Prostate gland (tissue), 2 donors: ENCODE measurements at regions not wholly inside any gene's neighbourhood (a gene's known extent, or its start where the extent isn't known, plus 50 kb on each side); places are given as distances from the start of the nearest gene placed in this dataset.

ENCODE experiments used
- DNase-seq: peaks from one replicate; pipeline ENCODE4 v3.0.0-alpha.2; 2019; ENCODE audit warnings: low spot score
- H3K27ac ChIP-seq, 2 donors: fragments of 200-600 bp; sonication (generic); 2 replicates each; pipeline ENCODE4 v1.5.1; 2017 to 2019
- H3K27me3 ChIP-seq: fragments of 200-600 bp; sonication (generic); replicated peaks from 2 replicates; pipeline ENCODE4 v1.5.1; 2019; ENCODE audit not compliant: insufficient read depth
- H3K36me3 ChIP-seq, 2 donors: fragments of 200-600 bp; sonication (generic); 1 replicate in 1 of 2; 2 replicates in 1 of 2; pipeline versions ENCODE4 v1.5.1 to v1.8.1; 2017 to 2019
- H3K4me1 ChIP-seq: fragments of 200-600 bp; sonication (generic); replicated peaks from 2 replicates; pipeline ENCODE4 v1.5.1; 2019
- H3K4me3 ChIP-seq, 2 donors: fragments of 200-600 bp; sonication (generic); 2 replicates each; pipeline ENCODE4 v1.5.1; 2017 to 2019
- H3K9me3 ChIP-seq: fragments of 200-600 bp; sonication (generic); 2 replicates; pipeline ENCODE4 v1.5.1; 2017
- POLR2A ChIP-seq: fragments of 450-650 bp; IDR thresholded peaks from one replicate; pipeline ENCODE4 v1.6.1; 2016; ENCODE audit warnings: antibody characterized with exemption, mild to moderate bottlenecking
- POLR2AphosphoS5 ChIP-seq: sonication (generic); formaldehyde crosslinking; IDR thresholded peaks from one replicate; pipeline ENCODE4 v1.6.1; 2017; ENCODE audit warnings: antibody characterized with exemption
- WGBS: methylation state at CpG from one replicate; pipeline ENCODE4 v1.1.5; 2018; 5-methylcytosine and 5-hydroxymethylcytosine counted together
- intact Hi-C: fragments of 100-400 bp; cut with DNase I; formaldehyde crosslinking; loops from one replicate; pipeline ENCODE4 v1.14.2; 2022
- TF ChIP-seq, protein P1 (sequence below), 4 experiments: fragments of 200-600 bp in 2 of 4; fragments of 450-650 bp in 2 of 4; sonication (generic) in 2 of 4; IDR thresholded peaks; 1 replicate in 3 of 4; 2 replicates in 1 of 4; pipeline ENCODE4 v1.5.1; 2016 to 2019; ENCODE audit warnings: antibody characterized with exemption in 4 of 4, mild to moderate bottlenecking in 2 of 4, moderate library complexity in 2 of 4

DNA sequence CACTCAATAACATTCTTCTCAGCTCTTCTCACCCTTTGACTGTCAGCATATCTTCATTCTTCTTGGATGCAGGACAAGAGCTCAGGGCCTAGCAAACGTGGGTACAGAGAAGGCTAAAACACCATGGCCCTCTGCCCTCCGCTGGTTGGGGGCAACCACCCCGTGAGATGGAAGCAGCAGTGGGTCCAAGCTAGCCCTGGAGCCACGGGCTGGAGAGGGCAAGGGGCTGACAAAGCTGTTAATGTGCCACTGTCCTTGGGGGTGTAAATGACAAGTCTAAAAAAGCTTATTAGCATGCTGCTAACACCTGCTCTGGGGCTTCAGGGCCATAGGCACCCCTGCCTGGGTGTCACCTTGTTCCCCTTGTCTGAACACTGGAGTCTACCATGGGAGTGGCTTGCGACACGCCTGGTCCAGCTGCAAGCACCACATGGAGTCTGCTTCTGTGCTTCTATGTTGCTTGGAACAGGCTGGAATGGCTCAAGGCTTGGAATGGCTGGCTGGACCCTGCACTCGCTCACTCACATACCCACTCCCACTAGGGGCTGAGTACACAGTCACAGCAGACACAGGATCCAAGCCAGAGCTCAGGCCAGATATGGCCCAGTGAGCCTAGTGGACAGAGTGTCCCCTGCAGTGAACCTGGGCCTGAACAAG is 246.0 kb downstream of the PCDH10 start:
- 91% methylated on average over 7 of the region's 7 CpGs for WGBS
- no peak overlapping the region for H3K27ac ChIP-seq
- TF ChIP-seq, protein P1, sequence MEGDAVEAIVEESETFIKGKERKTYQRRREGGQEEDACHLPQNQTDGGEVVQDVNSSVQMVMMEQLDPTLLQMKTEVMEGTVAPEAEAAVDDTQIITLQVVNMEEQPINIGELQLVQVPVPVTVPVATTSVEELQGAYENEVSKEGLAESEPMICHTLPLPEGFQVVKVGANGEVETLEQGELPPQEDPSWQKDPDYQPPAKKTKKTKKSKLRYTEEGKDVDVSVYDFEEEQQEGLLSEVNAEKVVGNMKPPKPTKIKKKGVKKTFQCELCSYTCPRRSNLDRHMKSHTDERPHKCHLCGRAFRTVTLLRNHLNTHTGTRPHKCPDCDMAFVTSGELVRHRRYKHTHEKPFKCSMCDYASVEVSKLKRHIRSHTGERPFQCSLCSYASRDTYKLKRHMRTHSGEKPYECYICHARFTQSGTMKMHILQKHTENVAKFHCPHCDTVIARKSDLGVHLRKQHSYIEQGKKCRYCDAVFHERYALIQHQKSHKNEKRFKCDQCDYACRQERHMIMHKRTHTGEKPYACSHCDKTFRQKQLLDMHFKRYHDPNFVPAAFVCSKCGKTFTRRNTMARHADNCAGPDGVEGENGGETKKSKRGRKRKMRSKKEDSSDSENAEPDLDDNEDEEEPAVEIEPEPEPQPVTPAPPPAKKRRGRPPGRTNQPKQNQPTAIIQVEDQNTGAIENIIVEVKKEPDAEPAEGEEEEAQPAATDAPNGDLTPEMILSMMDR (IDR thresholded peaks at IDR 0.05): no peak
- TF ChIP-seq POLR2A (no peak), POLR2AphosphoS5 (no peak)
- intact Hi-C loops: no loop called here
- no peaks in the 10 kb centered on the region for H3K36me3 ChIP-seq
- no peaks in the 10 kb centered on the region for H3K9me3 ChIP-seq
- H3K4me1 ChIP-seq: no peaks in the 10 kb centered on the region
- no peaks in the 10 kb centered on the region for H3K27me3 ChIP-seq
- DNase-seq: no peak
- H3K4me3 ChIP-seq: no peak overlapping the region

GRCh38 chr4:133390198-133390855 is 241.2 kb downstream of the PCDH10 start:
- TF ChIP-seq, protein P1 (IDR thresholded peaks at IDR 0.05): no peak
- TF ChIP-seq POLR2A: no peak
- no peak for TF ChIP-seq POLR2AphosphoS5
- H3K27me3 ChIP-seq: no peaks in the 10 kb centered on the region
- H3K4me3 ChIP-seq: no peak overlapping the region
- H3K27ac ChIP-seq: no peak overlapping the region
- H3K4me1 ChIP-seq: no peaks in the 10 kb centered on the region
- intact Hi-C loops: no loop called here
- H3K9me3 ChIP-seq: no peaks in the 10 kb centered on the region
- WGBS: 81% methylated on average over 4 of the region's 4 CpGs
- H3K36me3 ChIP-seq: no peaks in the 10 kb centered on the region
- DNase-seq: no peak

DNA sequence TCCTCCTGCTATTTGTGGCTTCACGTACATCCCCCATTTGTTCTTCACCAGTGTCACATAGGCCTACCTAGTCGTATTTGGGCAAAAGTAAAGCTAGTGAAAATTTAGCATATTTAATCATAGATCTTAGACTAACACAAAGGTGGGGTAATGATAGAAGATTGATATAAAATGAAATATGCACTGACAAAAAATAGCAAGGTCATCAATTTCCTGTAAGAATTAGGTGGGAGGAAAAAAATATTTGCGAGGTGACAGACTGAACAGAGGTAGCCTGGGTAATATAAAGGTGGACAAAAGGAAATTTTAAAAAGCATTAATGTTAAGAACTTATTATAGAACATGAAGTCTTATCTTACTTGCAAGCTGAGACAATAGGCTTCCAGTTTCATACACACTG is 239.9 kb downstream of the PCDH10 start:
- no peak overlapping the region for H3K27ac ChIP-seq
- no peak overlapping the region for H3K4me3 ChIP-seq
- DNase-seq: no peak
- H3K9me3 ChIP-seq: no peaks in the 10 kb centered on the region
- 93% methylated on average over 3 of the region's 3 CpGs for WGBS
- H3K36me3 ChIP-seq: no peaks in the 10 kb centered on the region
- H3K4me1 ChIP-seq: no peaks in the 10 kb centered on the region
- intact Hi-C loops: no loop called here
- TF ChIP-seq POLR2AphosphoS5 (no peak), POLR2A (no peak)
- TF ChIP-seq, protein P1 (IDR thresholded peaks at IDR 0.05): no peak
- no peaks in the 10 kb centered on the region for H3K27me3 ChIP-seq

GRCh38 chr4:133385161-133385954 is 236.3 kb downstream of the PCDH10 start:
- H3K9me3 ChIP-seq: no peaks in the 10 kb centered on the region
- intact Hi-C loops: no loop called here
- 92% methylated on average over 21 of the region's 23 CpGs for WGBS

More at GRCh38 chr4:133385161-133385954, 236.3 kb downstream of the PCDH10 start:
- Histone ChIP-seq H3K4me1 (no peaks in the 10 kb centered on the region), H3K4me3 (no peak overlapping the region), H3K27me3 (no peaks in the 10 kb centered on the region), H3K27ac (no peak overlapping the region), H3K36me3 (no peaks in the 10 kb centered on the region)
- TF ChIP-seq POLR2AphosphoS5: no peak
- no peak for TF ChIP-seq POLR2A
- TF ChIP-seq, protein P1 (IDR thresholded peaks at IDR 0.05): no peak
- no peak for DNase-seq
